GM08714 (cell line): ENCODE measurements at regions not wholly inside any gene's neighbourhood (a gene's known extent, or its start where the extent isn't known, plus 50 kb on each side); places are given as distances from the start of the nearest gene placed in this dataset.
"Not testable (repeated sequence)": the region's sequence is repeated elsewhere in the genome, so short reads cannot be mapped to it uniquely, and the experiment has no call there.

Source experiments
- H3K4me3 ChIP-seq: fragments of 200-500 bp; sonication (Bioruptor generic); 2 replicates; pipeline ENCODE4 v1.5.1; 2014; ENCODE audit warnings: mild to moderate bottlenecking, low read length, inconsistent platforms
- ZNF274 ChIP-seq: IDR thresholded peaks from 2 replicates; pipeline ENCODE4 v1.6.1; 2012; ENCODE audit warnings: mild to moderate bottlenecking, low read depth, low read length

- TF ChIP-seq ZNF274 = no peak
- no peak overlapping the region for H3K4me3 ChIP-seq
Measured at GRCh38 chr5:62198421-62198820, 107.6 kb upstream of the KIF2A start.

GRCh38 chr5:62199792-62200716, 106.0 kb upstream of the KIF2A start:
- no peak overlapping the region for H3K4me3 ChIP-seq
- TF ChIP-seq ZNF274 = no peak

GRCh38 chr5:62206150-62206829, 99.7 kb upstream of the KIF2A start:
- no peak for TF ChIP-seq ZNF274
- H3K4me3 ChIP-seq = no peak overlapping the region

- TF ChIP-seq ZNF274 = no peak
- no peak overlapping the region for H3K4me3 ChIP-seq
Measured at GRCh38 chr5:62208218-62208852, 97.7 kb upstream of the KIF2A start.

GRCh38 chr5:62211405-62211804, 94.6 kb upstream of the KIF2A start:
- H3K4me3 ChIP-seq = no peak overlapping the region
- TF ChIP-seq ZNF274 = no peak

- H3K4me3 ChIP-seq = no peak overlapping the region
- no peak for TF ChIP-seq ZNF274
Measured at GRCh38 chr5:62212648-62213047, 93.4 kb upstream of the KIF2A start.

GRCh38 chr5:62214701-62215100, 91.3 kb upstream of the KIF2A start:
- no peak overlapping the region for H3K4me3 ChIP-seq
- no peak for TF ChIP-seq ZNF274

- not testable (repeated sequence) for H3K4me3 ChIP-seq
Measured at GRCh38 chr5:62216603-62217002, 89.4 kb upstream of the KIF2A start.

GRCh38 chr5:62217095-62217494, 88.9 kb upstream of the KIF2A start:
- not testable (repeated sequence) for H3K4me3 ChIP-seq

GRCh38 chr5:62218860-62219259, 87.1 kb upstream of the KIF2A start:
- not testable (repeated sequence) for H3K4me3 ChIP-seq

GRCh38 chr5:62221881-62222280, 84.1 kb upstream of the KIF2A start:
- not testable (repeated sequence) for H3K4me3 ChIP-seq

- H3K4me3 ChIP-seq = not testable (repeated sequence)
Measured at GRCh38 chr5:62222305-62222704, 83.7 kb upstream of the KIF2A start.

- not testable (repeated sequence) for H3K4me3 ChIP-seq
Measured at GRCh38 chr5:62223312-62223670, 82.7 kb upstream of the KIF2A start.

GRCh38 chr5:62224987-62225601, 80.9 kb upstream of the KIF2A start:
- not testable (repeated sequence) for H3K4me3 ChIP-seq

GRCh38 chr5:62230876-62231388, 75.1 kb upstream of the KIF2A start:
- not testable (repeated sequence) for H3K4me3 ChIP-seq
